HL-60 (cell line): ENCODE measurements at regions not wholly inside any gene's neighbourhood (a gene's known extent, or its start where the extent isn't known, plus 50 kb on each side); places are given as distances from the start of the nearest gene placed in this dataset.

Source experiments
- CTCF ChIP-seq: IDR thresholded peaks from one replicate; pipeline ENCODE4 v1.5.1; 2011; ENCODE audit warnings: low read length, control low read depth, inconsistent platforms; ENCODE audit not compliant: insufficient read depth
- GABPA ChIP-seq: IDR thresholded peaks from 2 replicates; pipeline ENCODE4 v1.6.1; 2012; ENCODE audit warnings: low read depth
- POLR2AphosphoS5 ChIP-seq: IDR thresholded peaks from 2 replicates; pipeline ENCODE4 v1.6.1; 2012; ENCODE audit warnings: low read depth
- REST ChIP-seq: IDR thresholded peaks from 2 replicates; pipeline ENCODE4 v1.6.1; 2012; ENCODE audit warnings: low read depth; ENCODE audit not compliant: insufficient replicate concordance
- SPI1 ChIP-seq: IDR thresholded peaks from 2 replicates; pipeline ENCODE4 v1.6.1; 2012; ENCODE audit warnings: low read depth, mild to moderate bottlenecking, borderline replicate concordance

- TF ChIP-seq CTCF = no peak
- no peak for TF ChIP-seq POLR2AphosphoS5
- TF ChIP-seq GABPA = no peak
- no peak for TF ChIP-seq SPI1
- no peak for TF ChIP-seq REST
These were observed 598.8 kb upstream of the BRINP1 start for GRCh38 chr9:119967867-119968535.
